NT2/D1 (cell line): ENCODE measurements at regions not wholly inside any gene's neighbourhood (a gene's known extent, or its start where the extent isn't known, plus 50 kb on each side); places are given as distances from the start of the nearest gene placed in this dataset.

Experiments
- DNase-seq: peaks from one replicate; pipeline ENCODE4 v3.0.0-alpha.2; 2011; ENCODE audit warnings: low read depth, low spot score
- H3K27me3 ChIP-seq: 2 replicates; pipeline ENCODE4 v1.6.0; 2011; ENCODE audit warnings: mild to moderate bottlenecking; ENCODE audit not compliant: insufficient read length, insufficient read depth
- H3K36me3 ChIP-seq: 2 replicates; pipeline ENCODE4 v1.6.1; 2011; ENCODE audit warnings: mild to moderate bottlenecking, low read length, mixed read lengths; ENCODE audit not compliant: insufficient read depth, insufficient read length
- H3K4me1 ChIP-seq: 2 replicates; pipeline ENCODE4 v1.5.1; 2011; ENCODE audit not compliant: insufficient read depth, insufficient read length
- H3K4me3 ChIP-seq: 2 replicates; pipeline ENCODE4 v1.5.1; 2011; ENCODE audit warnings: low read depth; ENCODE audit not compliant: insufficient read length
- H3K9ac ChIP-seq: 2 replicates; pipeline ENCODE4 v1.6.0; 2011; ENCODE audit warnings: low read depth; ENCODE audit not compliant: insufficient read length
- H3K9me3 ChIP-seq: 2 replicates; pipeline ENCODE4 v1.5.1; 2011; ENCODE audit warnings: mild to moderate bottlenecking, low read length; ENCODE audit not compliant: insufficient read depth
- SUZ12 ChIP-seq: IDR thresholded peaks from 2 replicates; pipeline ENCODE4 v1.6.1; 2011; ENCODE audit not compliant: insufficient read length, insufficient read depth; ENCODE audit errors: extremely low read depth
- YY1 ChIP-seq: IDR thresholded peaks from 2 replicates; pipeline ENCODE4 v1.6.1; 2011; ENCODE audit not compliant: insufficient read length, insufficient read depth
- ZNF274 ChIP-seq: IDR thresholded peaks from 2 replicates; pipeline ENCODE4 v1.6.1; 2011; ENCODE audit warnings: mild to moderate bottlenecking, low read depth, low read length

GRCh38 chr9:78443946-78444345, 147.0 kb downstream of the PSAT1 start:
- no peak for DNase-seq
- Histone ChIP-seq H3K27me3 (no peaks in the 10 kb centered on the region), H3K9ac (no peak overlapping the region), H3K4me3 (no peak overlapping the region), H3K36me3 (no peaks in the 10 kb centered on the region), H3K9me3 (peaks cover 4% of the 10 kb centered on the region), H3K4me1 (peaks cover 4% of the 10 kb centered on the region)
- no peak for TF ChIP-seq SUZ12

GRCh38 chr9:78448960-78449673, 152.2 kb downstream of the PSAT1 start:
- Histone ChIP-seq H3K27me3 (no peaks in the 10 kb centered on the region), H3K9ac (no peak overlapping the region), H3K4me3 (no peak overlapping the region), H3K4me1 (no peaks in the 10 kb centered on the region), H3K36me3 (no peaks in the 10 kb centered on the region), H3K9me3 (no peaks in the 10 kb centered on the region; the same call in 1 of the 2 replicates)
- TF ChIP-seq SUZ12 (no peak), YY1 (no peak), ZNF274 (no peak)
- no peak for DNase-seq

GRCh38 chr9:78453450-78453849, 156.5 kb downstream of the PSAT1 start:
- TF ChIP-seq YY1 (no peak), SUZ12 (no peak), ZNF274 (no peak)
- Histone ChIP-seq H3K27me3 (no peaks in the 10 kb centered on the region), H3K36me3 (no peaks in the 10 kb centered on the region)

GRCh38 chr9:78462611-78463010, 165.7 kb downstream of the PSAT1 start:
- no peak for DNase-seq
- Histone ChIP-seq H3K9me3 (no peaks in the 10 kb centered on the region), H3K4me1 (no peaks in the 10 kb centered on the region), H3K27me3 (no peaks in the 10 kb centered on the region), H3K9ac (no peak overlapping the region), H3K36me3 (no peaks in the 10 kb centered on the region), H3K4me3 (no peak overlapping the region)
- TF ChIP-seq YY1: no peak
- TF ChIP-seq ZNF274: no peak
- no peak for TF ChIP-seq SUZ12

More at GRCh38 chr9:78453450-78453849, 156.5 kb downstream of the PSAT1 start:
- Histone ChIP-seq H3K9me3 (no peaks in the 10 kb centered on the region), H3K4me1 (no peaks in the 10 kb centered on the region), H3K9ac (no peak overlapping the region), H3K4me3 (no peak overlapping the region)
- DNase-seq: no peak

DNA sequence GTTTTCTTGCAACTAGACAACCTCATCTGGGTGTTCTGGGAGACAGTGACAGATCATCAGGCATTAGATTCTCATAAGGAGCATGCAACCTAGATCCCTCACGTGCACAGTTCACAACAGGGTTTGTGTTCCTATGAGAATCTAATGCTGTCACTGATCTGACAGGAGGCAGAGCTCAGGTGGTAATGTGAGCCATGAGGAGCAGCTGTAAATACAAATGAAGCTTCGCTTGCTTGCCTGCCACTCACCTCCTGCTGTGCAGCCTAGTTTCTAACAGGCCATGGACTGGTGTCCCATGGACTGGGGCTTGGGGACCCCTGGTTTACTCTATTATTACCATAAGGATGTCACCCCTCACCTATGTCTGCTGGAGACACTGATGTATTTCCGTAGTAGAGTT, 166.8 kb downstream of the PSAT1 start:
- DNase-seq: no peak
- H3K36me3 ChIP-seq: no peaks in the 10 kb centered on the region
- H3K9ac ChIP-seq: no peak overlapping the region
- H3K27me3 ChIP-seq: no peaks in the 10 kb centered on the region
- H3K9me3 ChIP-seq: no peaks in the 10 kb centered on the region
- TF ChIP-seq ZNF274: no peak
- no peak for TF ChIP-seq SUZ12
- TF ChIP-seq YY1: no peak
- H3K4me1 ChIP-seq: no peaks in the 10 kb centered on the region
- no peak overlapping the region for H3K4me3 ChIP-seq

DNA sequence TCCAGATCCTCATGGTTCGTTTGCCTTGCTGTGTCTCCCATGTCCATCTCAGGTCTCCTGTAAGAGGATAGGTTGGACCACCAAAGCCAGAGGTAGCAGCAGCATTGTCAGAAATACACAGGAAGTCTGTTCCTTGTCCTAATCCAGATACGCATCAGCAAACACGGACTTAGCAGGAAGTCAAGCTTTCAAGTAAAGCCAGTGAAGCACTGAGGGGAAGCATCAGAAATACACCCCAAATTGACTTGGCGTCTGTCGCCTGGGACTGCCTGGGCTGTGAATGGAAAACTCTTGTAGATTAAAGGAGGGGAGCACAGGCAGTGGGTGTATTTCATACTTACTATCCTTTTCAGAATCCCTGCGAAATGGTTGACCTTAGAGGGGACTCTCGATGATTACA, 171.3 kb downstream of the PSAT1 start:
- no peak for DNase-seq
- no peaks in the 10 kb centered on the region for H3K4me1 ChIP-seq

DNA sequence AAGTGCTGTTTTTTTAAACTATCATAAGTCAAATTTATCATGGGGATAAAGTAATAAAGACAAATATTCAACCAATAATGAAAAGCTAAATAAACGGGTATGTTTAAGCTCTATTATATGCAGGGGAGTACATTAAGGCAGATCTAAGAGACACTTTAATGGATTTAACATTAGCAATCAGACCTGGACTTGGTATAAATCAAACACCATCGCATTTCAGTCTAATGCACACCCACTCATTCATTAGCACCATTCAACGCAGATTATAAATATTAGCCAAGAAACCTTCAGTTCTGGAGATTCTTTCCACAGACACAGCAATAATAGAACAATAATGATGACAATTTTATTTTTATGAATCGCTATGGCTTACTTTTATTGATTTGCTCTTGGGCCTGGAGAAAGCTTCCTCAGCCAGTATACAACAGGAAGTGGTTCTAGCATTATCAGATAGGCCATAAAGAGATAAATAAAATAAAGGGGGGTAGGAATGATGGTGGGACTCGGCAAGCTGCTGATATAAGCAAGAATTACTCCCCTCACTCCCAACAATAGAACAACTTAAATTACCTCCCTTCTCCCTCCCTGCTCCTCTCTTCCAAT, 172.2 kb downstream of the PSAT1 start:
- no peak for DNase-seq
- TF ChIP-seq ZNF274 (no peak), YY1 (no peak), SUZ12 (no peak)
- Histone ChIP-seq H3K36me3 (no peaks in the 10 kb centered on the region), H3K9me3 (no peaks in the 10 kb centered on the region), H3K27me3 (no peaks in the 10 kb centered on the region), H3K9ac (no peak overlapping the region), H3K4me3 (no peak overlapping the region), H3K4me1 (no peaks in the 10 kb centered on the region)

More for the DNA sequence above, 171.3 kb downstream of the PSAT1 start:
- H3K27me3 ChIP-seq: no peaks in the 10 kb centered on the region
- TF ChIP-seq YY1 (no peak), SUZ12 (no peak), ZNF274 (no peak)
- no peak overlapping the region for H3K9ac ChIP-seq
- no peak overlapping the region for H3K4me3 ChIP-seq
- no peaks in the 10 kb centered on the region for H3K9me3 ChIP-seq
- H3K36me3 ChIP-seq: no peaks in the 10 kb centered on the region
